Activated CD8-positive, alpha-beta memory T cell treated with anti-CD3 and anti-CD28 coated beads for 24 hours (primary cell): ENCODE measurements at regions not wholly inside any gene's neighbourhood (a gene's known extent, or its start where the extent isn't known, plus 50 kb on each side); places are given as distances from the start of the nearest gene placed in this dataset.

Experiments
- DNase-seq: peaks from one replicate; pipeline ENCODE4 v3.0.0-alpha.2; 2020

DNA sequence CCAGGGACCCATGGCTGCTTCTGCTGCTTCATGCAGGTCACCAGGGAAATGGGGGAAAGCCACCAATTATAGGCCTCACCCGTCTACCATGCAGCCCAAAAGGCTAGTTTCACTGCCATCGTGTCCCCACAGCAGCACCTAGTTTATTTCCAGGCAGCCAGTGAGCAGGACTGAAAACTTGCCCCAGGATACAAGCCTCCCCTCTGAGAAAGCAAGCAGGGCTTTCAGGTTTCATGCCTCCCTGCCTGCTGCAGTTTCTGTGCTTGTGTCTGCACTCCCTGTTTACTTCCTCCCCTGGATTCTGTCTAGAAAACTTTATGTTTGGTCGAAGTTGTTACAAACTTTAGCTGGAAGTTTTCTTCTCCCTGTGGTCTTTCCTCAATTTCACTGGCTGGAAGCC is 319.1 kb downstream of the ANXA1 start:
- no peak for DNase-seq

DNA sequence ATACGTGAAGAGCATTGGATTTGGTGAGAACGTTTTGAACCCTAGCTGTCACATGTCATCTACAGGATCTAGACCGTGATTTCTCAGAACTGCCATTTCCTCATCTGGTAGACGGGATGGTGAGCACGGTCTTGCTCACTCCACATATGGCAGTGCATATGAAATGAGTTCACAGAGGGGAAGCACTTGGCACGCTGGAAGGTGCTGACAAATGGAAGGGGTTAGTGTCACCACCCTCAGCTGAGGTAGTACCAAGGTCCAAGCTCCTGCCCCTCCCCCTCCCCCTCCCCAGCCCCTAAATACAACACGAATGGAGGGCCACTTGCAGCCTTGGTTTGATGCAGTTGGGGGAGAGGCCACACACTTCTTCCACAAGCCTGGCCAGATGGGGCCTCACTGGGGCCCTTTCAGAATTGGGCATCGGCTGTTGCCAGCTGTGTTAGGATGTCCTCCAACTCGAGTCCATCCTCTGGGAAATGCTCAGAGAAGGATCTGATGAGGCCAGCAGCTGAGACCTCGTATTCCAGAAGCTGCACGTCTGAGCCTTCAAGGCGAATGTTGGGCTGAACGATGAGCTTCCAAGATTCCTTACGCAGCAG is 322.4 kb downstream of the ANXA1 start:
- DNase-seq, result no peak

- DNase-seq, result no peak
Observed at GRCh38 chr9:73474625-73475024, 323.0 kb downstream of the ANXA1 start.

- no peak for DNase-seq
Observed at GRCh38 chr9:73494894-73495293, 343.2 kb downstream of the ANXA1 start.

GRCh38 chr9:73497796-73498195 is 346.1 kb downstream of the ANXA1 start:
- DNase-seq, result no peak

DNA sequence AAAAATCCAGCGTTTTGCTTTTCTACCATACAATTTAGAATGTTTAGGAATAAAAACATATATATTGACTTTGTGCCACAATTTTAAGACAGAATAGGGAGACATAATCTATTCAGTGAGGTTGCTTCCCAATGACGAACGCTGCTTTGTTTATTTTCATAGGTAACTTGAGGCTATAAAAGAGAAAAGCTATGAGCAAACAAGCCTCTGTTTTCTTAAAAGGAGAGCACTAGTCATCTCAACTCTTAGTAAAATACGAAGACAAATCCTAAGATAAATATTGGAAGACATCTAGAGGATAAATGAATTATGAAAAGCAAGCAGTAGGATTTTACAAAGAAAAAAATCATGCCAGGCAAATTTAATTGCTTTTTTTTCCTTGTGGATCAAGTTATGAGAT is 363.6 kb downstream of the ANXA1 start:
- no peak for DNase-seq

DNA sequence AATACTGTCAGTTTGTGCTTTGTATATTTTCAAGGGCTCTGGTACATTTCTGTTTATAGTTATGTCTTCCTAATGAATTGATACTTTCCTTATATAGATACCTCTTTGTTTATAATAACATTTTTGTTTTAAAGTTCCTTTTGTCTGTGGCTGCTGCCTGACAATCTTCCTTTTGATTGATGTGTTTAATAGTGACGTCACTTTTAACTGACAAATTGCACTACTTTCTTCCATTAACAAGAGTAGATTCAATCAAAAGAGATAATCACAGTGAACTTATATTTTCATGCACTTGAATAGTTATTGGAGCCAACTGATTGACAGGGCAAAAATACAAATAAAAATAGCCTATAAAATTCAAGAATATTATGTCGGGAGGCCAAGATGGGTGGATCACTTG is 371.7 kb downstream of the ANXA1 start:
- no peak for DNase-seq

DNA sequence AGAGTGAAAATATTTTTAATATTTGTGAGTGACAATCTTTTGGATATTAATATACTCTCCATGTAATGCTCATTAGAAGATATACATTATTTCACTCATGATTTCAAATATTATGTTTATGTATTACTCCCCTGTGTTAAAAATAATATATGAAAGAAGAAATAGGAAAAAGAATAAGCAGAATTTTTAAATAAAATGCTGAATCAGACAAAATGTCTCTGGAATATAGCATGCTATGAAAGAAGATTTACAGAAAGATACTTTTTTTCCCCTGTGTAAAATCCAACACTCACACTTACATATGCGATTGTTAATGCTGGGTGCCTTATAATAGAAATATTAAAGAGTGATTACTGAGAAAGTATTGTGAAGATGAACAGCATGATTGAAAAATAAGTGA is 373.7 kb downstream of the ANXA1 start:
- DNase-seq, result no peak

DNA sequence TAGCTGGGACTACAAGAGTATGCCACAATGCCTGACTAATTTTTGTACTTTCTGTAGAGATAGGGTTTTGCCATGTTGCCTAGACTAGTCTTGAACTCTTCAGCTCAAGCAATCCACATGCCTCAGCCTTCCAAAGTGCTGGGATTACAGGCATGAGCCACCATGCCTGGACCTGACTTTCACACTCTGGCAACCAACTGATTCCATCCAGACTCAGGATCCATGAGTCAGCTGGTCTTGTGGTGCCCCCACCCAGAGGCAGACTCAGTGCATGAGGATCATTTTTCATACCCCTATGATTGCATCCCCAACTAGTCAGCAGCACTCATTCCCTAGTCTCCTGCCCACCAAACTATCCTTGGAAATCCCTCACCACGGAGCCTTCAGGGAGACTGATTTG is 375.9 kb downstream of the ANXA1 start:
- DNase-seq, result no peak

- no peak for DNase-seq
Observed at GRCh38 chr9:73528926-73529325, 377.3 kb downstream of the ANXA1 start.

DNA sequence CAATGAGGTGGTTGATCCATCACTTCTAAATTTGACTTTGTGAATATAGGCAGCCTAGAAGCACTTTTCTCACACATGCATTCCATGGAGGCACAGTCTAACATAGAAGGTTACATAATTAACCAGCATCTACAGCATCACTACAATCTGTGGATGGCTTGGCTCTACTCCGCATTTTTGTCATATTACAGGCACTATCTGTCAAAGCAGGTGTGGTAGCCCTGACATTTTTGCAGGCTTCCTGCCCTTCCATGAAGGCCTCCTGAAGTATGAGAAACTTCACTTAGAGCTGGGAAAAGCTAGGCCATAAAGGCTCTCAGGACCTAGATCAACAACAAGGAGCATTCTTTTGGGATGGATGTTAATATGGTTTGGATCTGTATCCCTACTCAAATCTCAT is 378.0 kb downstream of the ANXA1 start:
- no peak for DNase-seq

- no peak for DNase-seq
Observed at GRCh38 chr9:73531051-73531532, 379.4 kb downstream of the ANXA1 start.

- DNase-seq, result no peak
Observed at GRCh38 chr9:73531658-73532057, 380.0 kb downstream of the ANXA1 start.

GRCh38 chr9:73532985-73533384 is 381.3 kb downstream of the ANXA1 start:
- no peak for DNase-seq

DNA sequence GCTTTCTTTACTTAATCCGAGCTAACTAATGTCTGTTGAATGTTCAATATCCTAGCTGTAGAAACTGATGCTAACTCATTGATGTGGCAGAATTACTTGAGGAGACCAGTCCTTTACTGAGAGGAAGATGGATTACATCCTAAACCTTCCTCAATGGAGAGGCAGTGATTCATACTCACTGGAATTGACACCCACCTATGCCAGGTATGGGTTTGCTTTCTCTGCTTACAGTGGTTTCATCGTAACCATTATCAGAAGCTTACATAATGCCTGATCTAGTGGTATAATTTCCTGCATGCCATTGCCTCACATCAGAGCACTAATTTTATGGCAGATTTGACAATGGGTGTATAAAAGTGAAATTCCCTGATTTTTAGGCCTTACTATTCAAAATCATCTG is 384.7 kb downstream of the ANXA1 start:
- no peak for DNase-seq

DNA sequence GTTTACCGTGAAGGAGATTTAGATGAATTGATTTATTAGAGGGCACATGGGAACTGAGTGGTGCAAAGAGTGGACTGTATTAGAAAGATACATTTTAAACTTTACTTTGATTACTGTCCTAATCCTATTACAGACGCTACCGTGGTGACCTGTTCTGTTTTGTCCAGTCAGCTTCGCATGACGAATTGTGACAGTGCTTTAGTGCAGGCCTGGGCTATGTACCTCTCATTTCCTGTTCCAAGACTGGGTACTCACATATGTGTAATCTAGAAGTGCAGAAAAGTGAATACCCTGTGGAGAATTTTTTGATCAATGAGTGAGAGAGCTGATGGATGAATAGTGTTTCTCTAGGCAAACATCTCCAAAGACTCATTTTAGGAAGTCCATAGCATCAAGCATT is 385.9 kb downstream of the ANXA1 start:
- DNase-seq, result no peak

DNA sequence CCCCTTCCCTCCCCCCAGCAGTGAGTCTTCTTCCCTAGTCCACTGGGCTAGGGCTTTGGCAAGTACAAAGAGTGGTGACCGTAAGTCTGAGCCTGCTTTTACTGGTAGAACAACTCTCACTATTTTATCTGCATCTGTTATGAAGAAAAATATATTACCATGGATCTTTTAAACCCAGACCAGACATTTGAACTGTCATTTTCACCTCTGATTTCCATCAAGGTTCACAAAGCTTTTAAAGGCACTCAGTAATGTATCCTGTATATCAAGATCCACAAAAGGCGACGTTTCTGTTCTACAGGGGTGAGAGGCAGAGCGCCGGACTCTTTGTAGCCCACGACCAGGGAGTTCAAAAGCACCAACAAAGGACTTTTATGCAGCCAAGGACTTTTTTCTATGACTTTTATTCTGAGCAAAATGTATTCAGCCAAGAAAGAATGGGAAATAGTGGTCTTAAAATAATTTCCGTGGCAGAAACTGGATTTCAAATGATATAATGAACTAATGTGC is 388.3 kb downstream of the ANXA1 start:
- DNase-seq, result no peak

GRCh38 chr9:73541923-73542322 is 390.3 kb downstream of the ANXA1 start:
- no peak for DNase-seq

GRCh38 chr9:73543727-73544126 is 392.1 kb downstream of the ANXA1 start:
- no peak for DNase-seq

DNA sequence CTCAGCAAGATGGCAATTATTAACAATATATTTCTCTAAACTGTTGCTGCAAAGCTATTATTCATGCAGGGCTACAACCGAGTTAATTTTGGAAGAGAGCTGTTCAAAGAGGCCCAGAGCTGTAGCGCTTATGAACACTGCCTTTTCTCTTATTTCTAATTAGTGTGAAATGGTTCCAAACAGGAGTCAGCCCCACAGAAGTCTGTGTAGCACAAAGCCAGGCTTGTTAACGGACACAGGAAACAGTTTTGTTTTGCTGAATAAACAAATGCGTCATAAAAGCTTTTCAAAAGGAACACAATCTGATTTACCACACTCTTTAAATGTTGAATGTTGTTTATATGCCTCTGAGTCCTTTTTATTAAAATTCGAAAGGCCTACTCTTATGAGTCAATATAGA is 396.5 kb downstream of the ANXA1 start:
- no peak for DNase-seq

DNA sequence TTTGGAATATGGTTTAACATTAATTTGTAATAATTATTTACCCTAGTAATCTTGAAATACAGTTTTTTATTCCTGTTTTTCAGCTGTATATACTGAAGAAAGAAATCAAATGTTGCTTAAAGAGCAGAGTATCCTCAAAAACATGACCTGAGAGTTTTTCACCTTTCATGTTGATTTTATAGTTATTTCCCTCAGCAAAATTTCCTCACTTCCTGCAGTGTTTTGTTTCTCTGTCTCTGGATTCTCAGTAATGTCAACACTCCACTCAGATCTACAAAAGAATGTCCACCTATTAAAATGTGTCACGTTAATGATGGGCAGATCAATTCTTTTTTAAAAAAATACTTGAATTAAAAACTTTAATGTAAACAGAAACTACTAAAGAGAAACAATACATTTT is 398.3 kb downstream of the ANXA1 start:
- no peak for DNase-seq

GRCh38 chr9:73553295-73553694 is 401.6 kb downstream of the ANXA1 start:
- no peak for DNase-seq

GRCh38 chr9:73558471-73558870 is 406.8 kb downstream of the ANXA1 start:
- no peak for DNase-seq

GRCh38 chr9:73565026-73565425 is 413.4 kb downstream of the ANXA1 start:
- no peak for DNase-seq

DNA sequence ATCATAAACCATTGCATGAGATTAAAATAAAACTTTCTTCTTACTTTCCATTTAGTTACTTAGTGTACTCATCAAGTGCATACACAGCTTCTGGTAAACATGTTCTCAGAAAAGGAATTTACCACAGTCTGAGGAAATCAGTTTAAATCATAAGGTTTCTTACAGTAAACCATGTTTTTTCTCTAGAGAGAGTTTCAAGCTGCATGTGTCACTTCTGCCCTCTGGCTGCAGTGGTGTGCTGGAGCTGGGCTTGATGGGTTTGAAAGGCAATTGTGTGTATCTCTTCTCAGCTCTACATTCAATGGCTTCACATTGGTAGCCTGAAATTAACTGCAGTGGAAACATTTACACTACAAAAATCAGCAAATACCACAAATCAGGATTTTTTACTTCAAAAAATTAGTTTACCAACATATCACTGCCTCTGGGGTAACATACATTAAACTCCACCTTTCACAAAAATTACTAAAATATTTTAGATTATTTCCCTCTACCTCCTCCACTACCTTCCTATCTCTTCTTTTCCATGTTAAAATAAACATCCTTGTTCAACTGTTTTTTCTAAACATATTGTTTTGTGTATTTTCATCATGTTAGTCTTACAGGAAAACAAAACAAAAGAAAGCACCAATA is 414.3 kb downstream of the ANXA1 start:
- DNase-seq, result no peak
